Body of pancreas (tissue), 4 donors: ENCODE measurements at regions not wholly inside any gene's neighbourhood (a gene's known extent, or its start where the extent isn't known, plus 50 kb on each side); places are given as distances from the start of the nearest gene placed in this dataset.

Experiments used
- ATAC-seq: fragments of 150-250 bp; one replicate; pipeline ENCODE4 v1.9.1; 2016
- DNase-seq, 4 donors: peaks; one replicate each; pipeline ENCODE4 v3.0.0-alpha.2; 2019
- H3K27ac ChIP-seq, 4 donors: fragments of 200-600 bp; sonication (generic); 1 replicate in 3 of 4; 2 replicates in 1 of 4; pipeline versions ENCODE4 v1.5.1 to v1.6.1; 2016 to 2019; ENCODE audit warnings: mild to moderate bottlenecking in 1 of 4, mixed read lengths in 1 of 4, moderate library complexity in 1 of 4
- H3K27me3 ChIP-seq, 2 donors: fragments of 200-600 bp; sonication (generic); one replicate each; pipeline ENCODE4 v1.6.0; 2016; ENCODE audit warnings: mild to moderate bottlenecking in 1 of 2
- H3K36me3 ChIP-seq, 2 donors: fragments of 200-600 bp; sonication (generic); replicated peaks in 1 of 2; 2 replicates each; pipeline ENCODE4 v1.5.1; 2016; ENCODE audit warnings: low read depth in 2 of 2; ENCODE audit not compliant: insufficient read depth in 1 of 2
- H3K4me1 ChIP-seq: fragments of 200-600 bp; sonication (generic); one replicate; pipeline ENCODE4 v1.6.0; 2016
- H3K4me3 ChIP-seq, 2 donors: fragments of 200-600 bp; sonication (generic); 1 replicate in 1 of 2; 2 replicates in 1 of 2; pipeline ENCODE4 v1.5.1; 2016 to 2019
- H3K9me3 ChIP-seq, 3 donors: fragments of 200-600 bp; sonication (generic); 1 replicate in 2 of 3; 2 replicates in 1 of 3; pipeline ENCODE4 v1.5.1; 2016
- POLR2A ChIP-seq, 3 donors: fragments of 450-650 bp; IDR thresholded peaks; one replicate each; pipeline ENCODE4 v1.6.1; 2016; ENCODE audit warnings: antibody characterized with exemption in 3 of 3, mild to moderate bottlenecking in 2 of 3
- WGBS, 2 donors: methylation state at CpG; one replicate each; pipeline ENCODE4 v1.1.5; 2017; 5-methylcytosine and 5-hydroxymethylcytosine counted together
- intact Hi-C: fragments of 100-400 bp; cut with DNase I; formaldehyde crosslinking; loops from one replicate; pipeline ENCODE4 v1.15.1; 2023
- TF ChIP-seq, protein P1 (sequence below), 7 experiments: fragments of 450-650 bp in 4 of 7; fragments of 200-600 bp in 3 of 7; sonication (generic) in 3 of 7; IDR thresholded peaks; one replicate each; pipeline ENCODE4 v1.5.1; 2016 to 2019; ENCODE audit warnings: antibody characterized with exemption in 7 of 7

GRCh38 chr3:72350761-72351505 is 497.3 kb downstream of the SHQ1 start:
- no peaks in the 10 kb centered on the region for H3K36me3 ChIP-seq
- H3K27me3 ChIP-seq, result no peaks in the 10 kb centered on the region
- no peak for ATAC-seq
- DNase-seq, result no peak
- WGBS, 2 donors, result 70 to 72% methylated on average over 12 to 15 of the region's 15 CpGs
- H3K4me1 ChIP-seq, result no peaks in the 10 kb centered on the region
- no peaks in the 10 kb centered on the region for H3K9me3 ChIP-seq
- no peak overlapping the region for H3K27ac ChIP-seq
- intact Hi-C loops, result no loop called here
- H3K4me3 ChIP-seq, result no peak overlapping the region
- TF ChIP-seq, protein P1, sequence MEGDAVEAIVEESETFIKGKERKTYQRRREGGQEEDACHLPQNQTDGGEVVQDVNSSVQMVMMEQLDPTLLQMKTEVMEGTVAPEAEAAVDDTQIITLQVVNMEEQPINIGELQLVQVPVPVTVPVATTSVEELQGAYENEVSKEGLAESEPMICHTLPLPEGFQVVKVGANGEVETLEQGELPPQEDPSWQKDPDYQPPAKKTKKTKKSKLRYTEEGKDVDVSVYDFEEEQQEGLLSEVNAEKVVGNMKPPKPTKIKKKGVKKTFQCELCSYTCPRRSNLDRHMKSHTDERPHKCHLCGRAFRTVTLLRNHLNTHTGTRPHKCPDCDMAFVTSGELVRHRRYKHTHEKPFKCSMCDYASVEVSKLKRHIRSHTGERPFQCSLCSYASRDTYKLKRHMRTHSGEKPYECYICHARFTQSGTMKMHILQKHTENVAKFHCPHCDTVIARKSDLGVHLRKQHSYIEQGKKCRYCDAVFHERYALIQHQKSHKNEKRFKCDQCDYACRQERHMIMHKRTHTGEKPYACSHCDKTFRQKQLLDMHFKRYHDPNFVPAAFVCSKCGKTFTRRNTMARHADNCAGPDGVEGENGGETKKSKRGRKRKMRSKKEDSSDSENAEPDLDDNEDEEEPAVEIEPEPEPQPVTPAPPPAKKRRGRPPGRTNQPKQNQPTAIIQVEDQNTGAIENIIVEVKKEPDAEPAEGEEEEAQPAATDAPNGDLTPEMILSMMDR (IDR thresholded peaks at IDR 0.05), result no peak
- no peak for TF ChIP-seq POLR2A (IDR thresholded peaks at IDR 0.05)

- Histone ChIP-seq H3K4me1 (no peaks in the 10 kb centered on the region), H3K27me3 (no peaks in the 10 kb centered on the region), H3K4me3 (no peak overlapping the region), H3K9me3 (no peaks in the 10 kb centered on the region), H3K36me3 (no peaks in the 10 kb centered on the region), H3K27ac (peak overlapping the region in 1 of 4 donors; percentile 52)
- intact Hi-C loops, result no loop called here
- ATAC-seq, result no peak
- no peak for DNase-seq
- no peak for TF ChIP-seq POLR2A (IDR thresholded peaks at IDR 0.05)
- TF ChIP-seq, protein P1 (IDR thresholded peaks at IDR 0.05), result no peak
Observed at GRCh38 chr3:72348357-72348756, 499.9 kb downstream of the SHQ1 start.

GRCh38 chr3:72347819-72348319 is 500.4 kb downstream of the SHQ1 start:
- no peak overlapping the region for H3K4me3 ChIP-seq
- H3K9me3 ChIP-seq, result no peaks in the 10 kb centered on the region
- TF ChIP-seq, protein P1 (IDR thresholded peaks at IDR 0.05), result no peak
- no peak for TF ChIP-seq POLR2A (IDR thresholded peaks at IDR 0.05)
- ATAC-seq (peak; percentile 18), DNase-seq (peak in 3 of 4 donors; percentile 61 to 82 (median 66))
- no peaks in the 10 kb centered on the region for H3K27me3 ChIP-seq
- intact Hi-C loops, result no loop called here
- H3K36me3 ChIP-seq, result no peaks in the 10 kb centered on the region
- H3K4me1 ChIP-seq, result no peaks in the 10 kb centered on the region
- 37 to 80% methylated on average over 18 to 20 of the region's 20 CpGs for WGBS, 2 donors
- peak overlapping the region in 1 of 4 donors; percentile 52 for H3K27ac ChIP-seq

DNA sequence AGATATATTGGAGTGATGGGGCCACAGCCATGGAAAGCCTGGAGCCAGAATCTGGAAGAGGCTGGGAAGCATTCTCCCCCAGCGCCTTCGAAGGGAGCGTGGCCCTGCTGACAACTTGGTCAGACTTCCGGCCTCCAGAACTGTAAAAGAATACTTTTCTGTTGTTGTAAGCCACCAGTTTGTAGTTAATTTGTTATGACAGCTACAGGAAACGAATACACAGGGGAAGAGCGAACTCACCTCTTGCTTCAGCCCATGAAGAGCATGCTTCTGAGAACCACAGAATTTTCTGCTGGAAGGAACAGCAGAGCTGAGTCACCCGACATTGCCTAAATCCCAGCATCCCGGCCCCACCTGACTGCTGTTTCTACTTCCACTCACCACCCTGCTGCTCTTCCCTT is 501.7 kb downstream of the SHQ1 start:
- Histone ChIP-seq H3K27me3 (no peaks in the 10 kb centered on the region), H3K27ac (no peak overlapping the region), H3K9me3 (no peaks in the 10 kb centered on the region), H3K4me1 (no peaks in the 10 kb centered on the region), H3K36me3 (no peaks in the 10 kb centered on the region), H3K4me3 (no peak overlapping the region)
- ATAC-seq, result peak; percentile 47
- TF ChIP-seq, protein P1 (IDR thresholded peaks at IDR 0.05), result no peak
- no peak for TF ChIP-seq POLR2A (IDR thresholded peaks at IDR 0.05)
- DNase-seq, result peak in 1 of 4 donors; percentile 40
- WGBS, 2 donors, result 60 to 95% methylated on average over 8 of the region's 8 CpGs
- intact Hi-C loops, result no loop called here

DNA sequence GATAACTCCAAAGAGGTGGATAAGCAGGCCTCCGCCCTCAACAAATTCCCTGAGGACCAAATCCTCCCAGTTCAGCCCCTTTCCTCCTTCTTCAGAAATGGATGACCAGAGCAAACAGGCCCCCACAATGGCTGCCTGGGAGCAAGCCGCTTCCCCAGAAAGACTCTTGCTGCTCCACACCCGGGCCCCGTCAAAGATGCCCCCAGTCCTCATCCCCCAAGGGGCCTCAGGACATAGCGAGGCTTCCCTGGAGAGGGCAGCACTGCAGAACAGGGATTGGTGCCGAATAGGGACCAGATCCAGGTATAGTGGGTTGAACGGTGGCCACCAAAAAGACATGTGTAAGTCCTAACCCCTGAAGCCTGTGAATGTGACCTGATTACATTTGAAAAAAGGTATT is 502.3 kb downstream of the SHQ1 start:
- WGBS, 2 donors, result 74 to 82% methylated on average over 7 of the region's 7 CpGs
- Histone ChIP-seq H3K4me3 (no peak overlapping the region), H3K27me3 (no peaks in the 10 kb centered on the region), H3K4me1 (no peaks in the 10 kb centered on the region), H3K9me3 (no peaks in the 10 kb centered on the region), H3K27ac (no peak overlapping the region), H3K36me3 (no peaks in the 10 kb centered on the region)
- no peak for DNase-seq
- ATAC-seq, result no peak
- no peak for TF ChIP-seq POLR2A (IDR thresholded peaks at IDR 0.05)
- TF ChIP-seq, protein P1 (IDR thresholded peaks at IDR 0.05), result no peak
- intact Hi-C loops, result no loop called here
